T-cell (primary cell): ENCODE measurements at regions not wholly inside any gene's neighbourhood (a gene's known extent, or its start where the extent isn't known, plus 50 kb on each side); places are given as distances from the start of the nearest gene placed in this dataset.

Experiments used
- ATAC-seq, 4 experiments: fragments of 200-7000 bp in 3 of 4; fragments of 150-1000 bp in 1 of 4; cut with Tn5 transposase; replicated peaks in 1 of 4; 1 replicate in 3 of 4; 2 replicates in 1 of 4; pipeline ENCODE4 v1.10.0; 2021; ENCODE audit warnings: moderate library complexity in 3 of 4, mild to moderate bottlenecking in 2 of 4, moderate number of reproducible peaks in 1 of 4
- CTCF ChIA-PET, 2 donors: fragments of 300-600 bp; sonication (Branson Sonifier 250); formaldehyde crosslinking; loops; one replicate each; lab custom pipeline; 2022; ENCODE audit warnings: antibody characterized with exemption in 2 of 2; lab: Charles Lee
- POLR2A ChIA-PET, 2 donors: fragments of 300-600 bp; sonication (Branson Sonifier 250); formaldehyde crosslinking; loops; one replicate each; lab custom pipeline; 2022; ENCODE audit warnings: antibody characterized with exemption in 2 of 2; lab: Charles Lee
- DNase-seq, 35 experiments: peaks; one replicate each; pipeline versions ENCODE4 v3.0.0 to v3.0.0-alpha.2; 2013 to 2023
- H3K27ac ChIP-seq: one replicate; pipeline ENCODE4 v1.5.1; 2013; ENCODE audit warnings: low read length
- H3K27me3 ChIP-seq, 2 experiments: replicated peaks in 1 of 2; 1 replicate in 1 of 2; 2 replicates in 1 of 2; pipeline versions ENCODE4 v1.6.1 to v1.7.0; 2013; ENCODE audit warnings: low read length in 1 of 2, mixed read lengths in 1 of 2; ENCODE audit not compliant: control insufficient read depth in 2 of 2, insufficient read depth in 2 of 2; ENCODE audit errors: extremely low read depth in 1 of 2
- H3K36me3 ChIP-seq, 2 donors: 1 replicate in 1 of 2; 2 replicates in 1 of 2; pipeline versions ENCODE4 v1.6.1 to v1.7.0; 2013; ENCODE audit warnings: low read length in 1 of 2; ENCODE audit not compliant: control insufficient read depth in 2 of 2, insufficient read depth in 1 of 2; ENCODE audit errors: extremely low read depth in 1 of 2
- H3K4me1 ChIP-seq, 2 experiments: 1 replicate in 1 of 2; 2 replicates in 1 of 2; pipeline versions ENCODE4 v1.6.1 to v1.7.0; 2013; ENCODE audit warnings: low read length in 2 of 2, mixed read lengths in 1 of 2; ENCODE audit not compliant: insufficient read depth in 2 of 2, control insufficient read depth in 1 of 2; ENCODE audit errors: extremely low read depth in 1 of 2
- H3K4me3 ChIP-seq, 2 donors: 1 replicate in 1 of 2; 2 replicates in 1 of 2; pipeline versions ENCODE4 v1.5.1 to v1.7.0; 2013; ENCODE audit warnings: mild to moderate bottlenecking in 2 of 2, low read length in 1 of 2, moderate library complexity in 1 of 2; ENCODE audit not compliant: control insufficient read depth in 1 of 2; ENCODE audit errors: extremely low read depth in 1 of 2
- H3K9me3 ChIP-seq: 2 replicates; pipeline ENCODE4 v1.7.0; 2013
- H3K27ac Mint-ChIP-seq, 2 donors: one replicate each; pipeline ENCODE4 v1.8.0; 2020 to 2021; ENCODE audit warnings: mild to moderate bottlenecking in 2 of 2, mixed read lengths in 2 of 2
- H3K27me3 Mint-ChIP-seq, 2 donors: one replicate each; pipeline ENCODE4 v1.8.0; 2021 to 2022; ENCODE audit warnings: mixed read lengths in 2 of 2
- H3K36me3 Mint-ChIP-seq: one replicate; pipeline ENCODE4 v1.8.0; 2021; ENCODE audit warnings: mixed read lengths
- H3K4me1 Mint-ChIP-seq, 3 donors: one replicate each; pipeline ENCODE4 v1.8.0; 2020 to 2022; ENCODE audit warnings: mixed read lengths in 3 of 3, mild to moderate bottlenecking in 1 of 3
- H3K4me3 Mint-ChIP-seq, 3 donors: one replicate each; pipeline ENCODE4 v1.8.0; 2020 to 2022; ENCODE audit warnings: mild to moderate bottlenecking in 3 of 3, mixed read lengths in 3 of 3, moderate library complexity in 3 of 3
- H3K9me3 Mint-ChIP-seq, 3 donors: one replicate each; pipeline ENCODE4 v1.8.0; 2020 to 2022; ENCODE audit warnings: mixed read lengths in 3 of 3
- WGBS: methylation state at CpG from one replicate; pipeline ENCODE4 v1.1.5; 2013; ENCODE audit warnings: missing lambda C conversion rate; ENCODE audit not compliant: insufficient coverage; 5-methylcytosine and 5-hydroxymethylcytosine counted together

DNA sequence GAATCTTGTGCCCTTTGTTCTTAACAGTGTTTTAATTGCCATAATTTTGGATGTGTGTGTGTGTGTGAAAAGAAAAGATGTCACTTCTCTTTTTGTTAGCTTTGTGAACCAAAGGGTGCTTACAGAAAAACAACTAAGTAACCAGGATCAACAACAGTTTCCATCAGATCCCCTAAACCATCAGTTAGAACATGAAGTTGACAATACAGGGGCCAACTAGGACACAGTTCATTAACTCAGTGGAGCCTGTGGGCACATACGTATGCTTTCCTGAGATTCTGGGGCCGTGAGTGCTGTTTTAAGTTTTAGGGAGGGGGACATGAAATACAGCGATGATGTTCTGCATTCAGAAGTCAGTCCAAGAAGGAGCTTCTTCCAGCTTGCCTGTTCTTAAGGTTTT, 133.6 kb downstream of the TLR5 start:
- Mint-ChIP-seq H3K4me3 (no peak overlapping the region), H3K9me3 (no peaks in the 10 kb centered on the region), H3K27ac (no peak overlapping the region), H3K4me1 (no peaks in the 10 kb centered on the region), H3K36me3 (peaks cover 18% of the 10 kb centered on the region), H3K27me3 (peaks cover 7 to 14% of the 10 kb centered on the region in 2 donors)
- H3K27ac ChIP-seq, result no peak overlapping the region
- ATAC-seq (no peak), DNase-seq (no peak)
- no peaks in the 10 kb centered on the region for H3K4me1 ChIP-seq
- ChIA-PET CTCF (interaction anchor here in 1 of 2 donors (0.7 kb wide), 1 partner anchor 25 kb away, joined by 6 read pairs; no protein-coding TSS in a partner anchor), POLR2A (no interaction called here)
- H3K9me3 ChIP-seq, result no peaks in the 10 kb centered on the region
- H3K27me3 ChIP-seq, result no peaks in the 10 kb centered on the region
- H3K4me3 ChIP-seq, result no peak overlapping the region
- no peaks in the 10 kb centered on the region for H3K36me3 ChIP-seq
- WGBS, result 80% methylated on average over 1 of the region's 3 CpGs

DNA sequence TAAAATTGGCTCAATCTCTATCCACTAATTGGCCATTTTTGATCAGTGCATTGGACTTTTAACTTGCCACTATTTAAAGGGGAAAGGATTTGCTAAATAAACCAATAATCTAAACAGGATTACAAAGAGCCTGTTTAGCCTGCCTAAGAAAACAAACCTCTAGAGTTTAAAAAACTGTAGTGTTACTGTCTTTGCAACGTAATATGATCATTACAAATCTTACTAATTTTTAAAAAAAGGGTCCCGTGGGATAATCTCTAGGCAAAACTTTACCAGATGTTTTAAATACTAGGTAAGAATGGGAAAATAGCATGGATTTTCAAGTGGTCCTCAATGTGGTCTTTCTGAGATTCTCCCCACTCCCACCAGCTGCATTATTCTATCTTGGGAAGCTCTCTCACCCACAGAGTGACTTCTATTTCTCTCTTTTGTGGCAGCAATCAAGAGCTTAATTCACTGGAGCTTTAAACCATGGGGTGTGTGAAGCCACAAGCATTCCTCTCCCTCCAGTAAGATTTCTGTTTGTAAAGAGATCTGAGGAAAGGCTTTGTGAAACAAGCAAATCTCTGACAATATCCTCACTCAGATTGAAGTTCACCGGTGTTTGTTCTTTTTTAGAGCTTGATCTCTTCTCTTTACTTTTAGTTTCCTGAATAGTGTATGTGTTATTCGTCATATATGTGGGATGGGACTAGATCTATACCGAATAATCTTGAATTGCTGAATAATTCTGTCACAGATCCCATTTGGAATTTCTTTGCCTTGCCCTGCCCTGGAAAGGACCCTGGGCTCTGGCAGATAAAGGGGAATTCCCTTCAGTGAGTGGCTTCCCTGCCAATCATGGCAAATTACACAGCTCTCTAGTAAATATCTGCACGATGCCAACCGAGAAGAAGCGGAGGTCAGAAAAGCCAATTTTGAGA, 132.2 kb downstream of the TLR5 start:
- 100% methylated on average over 3 of the region's 8 CpGs for WGBS
- no peak overlapping the region for H3K27ac Mint-ChIP-seq
- no peak overlapping the region for H3K4me3 Mint-ChIP-seq

DNA sequence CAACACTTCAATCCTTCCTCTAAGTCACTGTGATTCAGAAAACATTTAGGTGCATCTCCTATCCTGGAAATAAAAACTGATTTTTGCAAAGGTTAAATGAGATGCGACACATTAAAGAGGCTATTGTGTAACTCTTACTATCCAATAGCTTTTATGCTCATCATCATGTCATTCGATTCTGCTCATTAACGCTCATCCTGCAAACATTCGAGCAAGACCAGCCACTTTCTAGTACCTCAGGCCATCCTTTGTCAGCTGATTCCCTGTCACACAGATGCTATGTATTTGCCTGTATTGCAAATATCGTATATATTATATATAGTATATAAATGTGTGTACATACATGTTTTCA, 131.6 kb downstream of the TLR5 start:
- H3K4me1 ChIP-seq, result no peaks in the 10 kb centered on the region
- no peaks in the 10 kb centered on the region for H3K4me1 Mint-ChIP-seq
- POLR2A ChIA-PET, result no interaction called here
- no peak overlapping the region for H3K27ac Mint-ChIP-seq
- no peak overlapping the region for H3K4me3 Mint-ChIP-seq
- H3K9me3 Mint-ChIP-seq, result no peaks in the 10 kb centered on the region
- H3K27ac ChIP-seq, result no peak overlapping the region
- H3K36me3 ChIP-seq, result no peaks in the 10 kb centered on the region
- CTCF ChIA-PET, result no interaction called here
- H3K9me3 ChIP-seq, result no peaks in the 10 kb centered on the region
- WGBS, result no CpG with 5 or more reads among the region's 5 CpGs
- no peak for DNase-seq
- ATAC-seq, result no peak
- peaks cover 2% of the 10 kb centered on the region for H3K36me3 Mint-ChIP-seq
- H3K27me3 ChIP-seq, result no peaks in the 10 kb centered on the region
- H3K4me3 ChIP-seq, result no peak overlapping the region
- peaks cover 10 to 14% of the 10 kb centered on the region in 2 donors for H3K27me3 Mint-ChIP-seq

More for the DNA sequence above, 132.2 kb downstream of the TLR5 start:
- peaks cover 7% of the 10 kb centered on the region for H3K36me3 Mint-ChIP-seq
- Histone ChIP-seq H3K36me3 (no peaks in the 10 kb centered on the region), H3K4me1 (no peaks in the 10 kb centered on the region), H3K4me3 (no peak overlapping the region), H3K9me3 (no peaks in the 10 kb centered on the region), H3K27me3 (no peaks in the 10 kb centered on the region), H3K27ac (no peak overlapping the region)
- ChIA-PET POLR2A (no interaction called here), CTCF (no interaction called here)
- ATAC-seq (no peak), DNase-seq (no peak)
- H3K27me3 Mint-ChIP-seq, result peaks cover 10 to 14% of the 10 kb centered on the region in 2 donors
- H3K9me3 Mint-ChIP-seq, result no peaks in the 10 kb centered on the region
- H3K4me1 Mint-ChIP-seq, result no peaks in the 10 kb centered on the region

DNA sequence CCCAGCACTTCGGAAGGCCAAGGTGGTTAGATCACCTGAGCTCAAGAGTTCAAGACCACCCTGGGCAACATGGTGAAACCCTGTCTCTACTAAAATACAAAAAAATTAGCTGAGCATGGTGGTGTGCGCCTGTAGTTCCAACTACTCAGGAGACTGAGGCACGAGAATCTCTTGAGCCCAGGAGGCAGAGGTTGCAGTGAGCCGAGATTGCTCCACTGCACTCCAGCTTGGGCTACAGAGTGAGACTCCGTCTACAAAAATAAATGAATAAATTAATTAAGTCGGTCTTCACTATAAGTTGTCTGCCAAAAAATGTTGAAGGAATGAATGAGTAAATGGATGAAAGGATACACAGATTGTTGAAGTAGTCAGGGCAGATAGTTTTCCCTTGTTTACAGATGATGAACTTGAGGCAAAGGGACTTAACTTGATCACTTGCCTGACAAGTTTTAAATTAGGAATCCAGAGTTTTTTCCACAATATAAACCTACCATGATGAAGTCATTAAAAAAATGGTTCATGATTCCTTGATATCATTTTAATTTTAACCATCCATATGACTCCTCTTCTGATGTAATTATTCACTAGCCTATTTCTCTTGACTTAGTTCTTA, 130.8 kb downstream of the TLR5 start:
- H3K27me3 Mint-ChIP-seq, result peaks cover 10 to 14% of the 10 kb centered on the region in 2 donors
- Histone ChIP-seq H3K9me3 (no peaks in the 10 kb centered on the region), H3K27me3 (no peaks in the 10 kb centered on the region), H3K4me1 (no peaks in the 10 kb centered on the region), H3K27ac (no peak overlapping the region), H3K36me3 (no peaks in the 10 kb centered on the region), H3K4me3 (no peak overlapping the region)
- 94% methylated on average over 5 of the region's 6 CpGs for WGBS
- no peak overlapping the region for H3K4me3 Mint-ChIP-seq
- DNase-seq, result no peak
- CTCF ChIA-PET, result interaction anchor here in 1 of 2 donors (0.6 kb wide), 1 partner anchor 73 kb away, joined by 3 read pairs; no protein-coding TSS in a partner anchor
- POLR2A ChIA-PET, result interaction anchor here in 1 of 2 donors (0.6 kb wide), 1 partner anchor 864 kb away, joined by 12 read pairs; no protein-coding TSS in a partner anchor
- no peak overlapping the region for H3K27ac Mint-ChIP-seq
- no peaks in the 10 kb centered on the region for H3K4me1 Mint-ChIP-seq
- H3K9me3 Mint-ChIP-seq, result no peaks in the 10 kb centered on the region
- peaks cover 2% of the 10 kb centered on the region for H3K36me3 Mint-ChIP-seq
- ATAC-seq, result no peak

DNA sequence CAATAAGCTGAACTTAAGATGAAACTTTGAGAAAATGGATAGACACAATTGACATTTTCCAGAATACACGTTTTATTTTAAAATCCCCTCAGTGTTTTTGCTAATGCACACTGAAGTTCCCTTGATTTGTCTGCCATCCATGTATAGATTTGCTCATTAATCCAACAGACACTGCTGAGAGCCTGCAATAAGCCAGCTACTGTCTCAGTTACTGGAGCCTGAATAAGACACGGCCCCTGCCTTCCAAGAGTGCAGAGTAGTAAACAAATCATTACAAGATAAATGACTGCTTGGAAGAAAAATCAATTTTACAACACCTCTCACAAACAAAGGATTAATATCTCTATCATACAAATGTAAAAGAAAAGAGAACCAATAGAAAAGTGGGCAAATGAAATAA, 130.1 kb downstream of the TLR5 start:
- Histone ChIP-seq H3K27me3 (no peaks in the 10 kb centered on the region), H3K4me1 (no peaks in the 10 kb centered on the region), H3K27ac (no peak overlapping the region), H3K36me3 (no peaks in the 10 kb centered on the region), H3K9me3 (no peaks in the 10 kb centered on the region), H3K4me3 (no peak overlapping the region)
- Mint-ChIP-seq H3K36me3 (no peaks in the 10 kb centered on the region), H3K27me3 (peaks cover 10 to 14% of the 10 kb centered on the region in 2 donors), H3K4me1 (no peaks in the 10 kb centered on the region), H3K27ac (no peak overlapping the region), H3K9me3 (no peaks in the 10 kb centered on the region), H3K4me3 (no peak overlapping the region)
- DNase-seq (no peak), ATAC-seq (no peak)
- ChIA-PET CTCF (no interaction called here), POLR2A (no interaction called here)
- no CpG with 5 or more reads among the region's 2 CpGs for WGBS

DNA sequence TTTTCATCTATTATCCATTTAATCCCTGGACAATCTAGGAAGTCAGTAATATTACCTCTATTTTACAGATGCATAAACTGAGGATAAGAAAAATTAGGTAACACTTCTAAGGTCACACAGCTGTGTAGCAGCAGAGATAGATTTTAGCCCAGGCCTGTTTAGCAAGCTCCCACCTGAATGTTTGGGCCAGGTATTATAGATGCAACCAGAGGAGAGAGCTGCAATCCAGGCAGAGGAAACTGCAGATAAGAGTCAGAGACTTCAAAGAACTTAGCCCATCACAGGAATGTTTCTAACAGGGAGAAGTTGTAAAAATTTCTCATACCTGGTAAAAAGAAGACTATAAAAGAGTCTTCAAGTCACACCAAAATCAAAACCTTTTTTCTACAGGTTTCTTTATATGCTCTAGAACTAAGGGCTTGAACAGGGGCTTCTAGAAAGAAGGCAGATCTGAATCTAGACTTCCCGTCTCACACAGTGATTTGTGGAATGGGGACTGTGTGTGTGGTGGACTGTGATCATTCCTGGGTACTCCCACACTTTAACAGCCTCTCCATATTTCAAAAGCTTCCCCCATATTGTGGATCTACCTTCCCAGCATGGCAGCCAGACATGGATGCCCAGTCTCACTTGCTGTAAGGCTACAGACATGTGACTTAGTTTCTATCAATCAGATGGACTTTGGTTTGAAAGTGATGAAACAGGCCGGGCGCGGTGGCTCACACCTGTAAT, 128.7 kb downstream of the TLR5 start:
- no peaks in the 10 kb centered on the region for H3K36me3 Mint-ChIP-seq
- no peaks in the 10 kb centered on the region for H3K4me1 Mint-ChIP-seq
- WGBS, result no CpG with 5 or more reads among the region's 4 CpGs
- no peaks in the 10 kb centered on the region for H3K27me3 ChIP-seq
- no peak for ATAC-seq
- no peaks in the 10 kb centered on the region for H3K9me3 ChIP-seq
- no peaks in the 10 kb centered on the region for H3K4me1 ChIP-seq
- CTCF ChIA-PET, result no interaction called here
- DNase-seq, result no peak
- POLR2A ChIA-PET, result interaction anchor here in 1 of 2 donors (0.7 kb wide), 1 partner anchor 586 kb away, joined by 5 read pairs; no protein-coding TSS in a partner anchor
- no peak overlapping the region for H3K27ac ChIP-seq
- no peak overlapping the region for H3K4me3 ChIP-seq
- no peaks in the 10 kb centered on the region for H3K9me3 Mint-ChIP-seq
- H3K36me3 ChIP-seq, result no peaks in the 10 kb centered on the region
- peaks cover 10 to 14% of the 10 kb centered on the region in 2 donors for H3K27me3 Mint-ChIP-seq
- no peak overlapping the region for H3K27ac Mint-ChIP-seq
- no peak overlapping the region for H3K4me3 Mint-ChIP-seq
